ENCODE measurements at regions not wholly inside any gene's neighbourhood (a gene's known extent, or its start where the extent isn't known, plus 50 kb on each side); places are given as distances from the start of the nearest gene placed in this dataset.

DNA sequence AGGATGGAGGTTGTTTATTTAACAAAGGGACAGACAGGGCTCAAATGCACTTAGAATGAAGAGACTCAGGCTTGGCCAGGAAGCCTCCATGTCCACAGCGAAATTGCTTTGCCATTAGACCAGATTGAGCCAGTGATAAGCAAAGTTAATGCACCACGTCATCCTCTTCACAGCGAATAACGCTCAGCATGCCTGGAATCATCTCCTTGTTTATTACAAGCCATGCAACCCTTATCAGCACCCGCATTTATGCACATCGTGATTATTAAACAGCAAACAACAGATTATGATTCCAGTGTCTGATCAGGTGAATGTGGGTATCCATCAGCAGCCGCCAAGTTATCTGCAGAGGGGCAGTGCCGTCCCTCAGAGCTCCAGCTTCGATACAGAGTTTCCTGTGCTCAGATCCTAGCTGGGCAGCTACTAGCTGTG, 175.0 kb upstream of the TMEM132C start:
- Histone ChIP-seq H2AK5ac (ENCODE audit: low read depth, low read length) (no peak overlapping the region), H3K9me3 (ENCODE audit: insufficient read depth in 2 of 2, low read depth in 1 of 2, low read length in 1 of 2) (no peaks in the 10 kb centered on the region), H4K5ac (ENCODE audit: insufficient read length, low read depth, low read length) (no peak overlapping the region), H3K36me3 (ENCODE audit: control insufficient read depth in 2 of 4, insufficient read depth in 4 of 4, low read length in 3 of 4) (no peaks in the 10 kb centered on the region), H2BK120ac (replicated peaks; ENCODE audit: low read depth, low read length) (no peak overlapping the region), H4K8ac (ENCODE audit: extremely low read depth, insufficient read depth, low read length) (no peak overlapping the region), H2BK5ac (ENCODE audit: low read depth, low read length) (no peak overlapping the region), H2BK15ac (ENCODE audit: low read length) (no peak overlapping the region), H3K4ac (replicated peaks; ENCODE audit: insufficient read length, low read depth, low read length) (no peak overlapping the region), H3K56ac (replicated peaks; ENCODE audit: insufficient read length, low read depth, low read length) (no peak overlapping the region), H3K4me3 (ENCODE audit: extremely low read depth in 1 of 4, insufficient read depth in 2 of 4, low read depth in 3 of 4, low read length in 4 of 4) (no peak overlapping the region), H2BK20ac (ENCODE audit: low read length) (no peak overlapping the region), H3K14ac (ENCODE audit: insufficient read length) (peak overlapping the region; percentile 14), H4K91ac (replicated peaks; ENCODE audit: insufficient read length, low read length) (no peak overlapping the region), H3K23me2 (ENCODE audit: low read depth, low read length) (no peaks in the 10 kb centered on the region), H2AFZ (ENCODE audit: low read length) (no peak overlapping the region), H3K18ac (ENCODE audit: extremely low read depth, low read length) (no peak overlapping the region), H3K4me2 (ENCODE audit: insufficient read depth in 1 of 2, low read depth in 2 of 2, low read length in 2 of 2) (no peak overlapping the region; a peak in 1 of 4 replicates), H3K79me1 (ENCODE audit: low read depth, low read length) (no peaks in the 10 kb centered on the region; the same call in 1 of the 2 replicates), H3K79me2 (ENCODE audit: control insufficient read depth in 1 of 2, insufficient read depth in 2 of 2, low read length in 2 of 2) (no peaks in the 10 kb centered on the region), H3K9ac (replicated peaks in 1 of 4; ENCODE audit: extremely low read depth in 1 of 4, low read depth in 3 of 4, low read length in 3 of 4) (no peak overlapping the region), H3K4me1 (replicated peaks in 1 of 4; ENCODE audit: control insufficient read depth in 3 of 4, insufficient read depth in 4 of 4, low read length in 3 of 4) (peaks cover 0 to 4% (median under 1%) of the 10 kb centered on the region in 4 experiments; a peak in 4 of 7 replicates), H3K23ac (ENCODE audit: insufficient read length) (no peak overlapping the region), H2BK12ac (ENCODE audit: low read depth, low read length) (no peak overlapping the region), H3K27me3 (replicated peaks in 1 of 4; ENCODE audit: control insufficient read depth in 3 of 4, extremely low read depth in 1 of 4, insufficient read depth in 3 of 4, low read length in 3 of 4) (no peaks in the 10 kb centered on the region), H3K27ac (ENCODE audit: low read depth, low read length) (no peak overlapping the region), H4K20me1 (replicated peaks in 1 of 2; ENCODE audit: control insufficient read depth in 1 of 2, insufficient read depth in 2 of 2, low read length in 2 of 2) (no peaks in the 10 kb centered on the region)
- ChIA-PET POLR2A (ENCODE audit: partially characterized antibody) (no interaction called here), CTCF (ENCODE audit: partially characterized antibody) (no interaction called here)
- 91% methylated on average over 9 of the region's 9 CpGs; no CpG with 5 or more reads in 1 of the 2 experiments for WGBS, 2 experiments (ENCODE audit: extremely low coverage in 1 of 2, insufficient coverage in 1 of 2, insufficient read length in 1 of 2, insufficient replicate concordance in 2 of 2, low coverage in 1 of 2, low lambda C conversion rate in 2 of 2, missing lambda C conversion rate in 1 of 2)
- FAIRE-seq: no peak
- no peak for DNase-seq (ENCODE audit: low read depth in 1 of 2, low spot score in 2 of 2)
- TF ChIP-seq FOSL1 (IDR thresholded peaks at IDR 0.05; ENCODE audit: insufficient read depth, low read depth, low read length): no peak
